Loucy (cell line): ENCODE measurements at regions not wholly inside any gene's neighbourhood (a gene's known extent, or its start where the extent isn't known, plus 50 kb on each side); places are given as distances from the start of the nearest gene placed in this dataset.

Experiments
- CTCF ChIP-seq: fragments of 200-600 bp; sonication (generic); conservative IDR thresholded peaks from 2 replicates; pipeline ENCODE4 v1.5.1; 2014; ENCODE audit warnings: mild to moderate bottlenecking, antibody characterized with exemption, low read length
- EZH2phosphoT487 ChIP-seq: fragments of 200-600 bp; IDR thresholded peaks from 2 replicates; pipeline ENCODE4 v1.6.1; 2018; ENCODE audit warnings: antibody characterized with exemption, mild to moderate bottlenecking, moderate library complexity, borderline replicate concordance

GRCh38 chr14:44783901-44784300 is 177.8 kb downstream of the KLHL28 start:
- TF ChIP-seq CTCF (no peak), EZH2phosphoT487 (no peak)
